Stomach (tissue), 8 donors: ENCODE measurements at regions not wholly inside any gene's neighbourhood (a gene's known extent, or its start where the extent isn't known, plus 50 kb on each side); places are given as distances from the start of the nearest gene placed in this dataset.
A peak's percentile ranks its signal among the peaks of the same experiment; 100 is the strongest.

Experiments used
- DNase-seq, 2 donors: peaks; one replicate each; pipeline versions ENCODE4 v3.0.0 to v3.0.0-alpha.2; 2013 to 2019
- H3K27ac ChIP-seq, 5 donors: fragments of 200-600 bp in 4 of 5; sonication (generic) in 4 of 5; one replicate each; pipeline ENCODE4 v1.5.1; 2013 to 2019; ENCODE audit warnings: mild to moderate bottlenecking in 1 of 5, moderate library complexity in 1 of 5
- H3K27me3 ChIP-seq, 3 donors: fragments of 200-600 bp; sonication (generic); one replicate each; pipeline ENCODE4 v1.5.1; 2017 to 2019; ENCODE audit warnings: mixed run types in 1 of 3
- H3K36me3 ChIP-seq, 4 donors: fragments of 200-600 bp; sonication (generic); 1 replicate in 3 of 4; 2 replicates in 1 of 4; pipeline ENCODE4 v1.5.1; 2016 to 2019
- H3K4me1 ChIP-seq, 4 donors: fragments of 200-600 bp; sonication (generic); one replicate each; pipeline ENCODE4 v1.5.1; 2016 to 2019
- H3K4me3 ChIP-seq, 4 donors: fragments of 200-600 bp; sonication (generic) in 3 of 4; one replicate each; pipeline ENCODE4 v1.5.1; 2016 to 2019; ENCODE audit warnings: mild to moderate bottlenecking in 1 of 4
- H3K9me3 ChIP-seq, 4 donors: fragments of 200-600 bp; sonication (generic); one replicate each; pipeline ENCODE4 v1.5.1; 2016 to 2019
- CTCF ChIP-seq, 7 experiments: fragments of 450-650 bp in 4 of 7; fragments of 200-600 bp in 3 of 7; sonication (generic) in 3 of 7; IDR thresholded peaks; one replicate each; pipeline ENCODE4 v1.5.1; 2016 to 2019; ENCODE audit warnings: antibody characterized with exemption in 7 of 7, control low read depth in 2 of 7, mild to moderate bottlenecking in 1 of 7
- EP300 ChIP-seq: sonication (generic); formaldehyde crosslinking; IDR thresholded peaks from one replicate; pipeline ENCODE4 v1.6.1; 2017; ENCODE audit warnings: antibody characterized with exemption
- POLR2A ChIP-seq, 4 donors: fragments of 450-650 bp; IDR thresholded peaks; one replicate each; pipeline ENCODE4 v1.6.1; 2016; ENCODE audit warnings: antibody characterized with exemption in 4 of 4, control low read depth in 2 of 4, mild to moderate bottlenecking in 1 of 4, moderate library complexity in 1 of 4
- POLR2AphosphoS5 ChIP-seq, 3 donors: sonication (generic); formaldehyde crosslinking; IDR thresholded peaks; one replicate each; pipeline ENCODE4 v1.6.1; 2016; ENCODE audit warnings: antibody characterized with exemption in 3 of 3
- WGBS, 5 donors: extraction: QIAGEN DNeasy Blood & Tissue Kit in 3 of 5; methylation state at CpG; one replicate each; pipeline versions ENCODE4 v1.1.5 to v1.1.7; 2013 to 2018; 5-methylcytosine and 5-hydroxymethylcytosine counted together
- intact Hi-C: fragments of 100-400 bp; cut with DNase I; formaldehyde crosslinking; loops from one replicate; pipeline ENCODE4 v1.15.1; 2023; ENCODE audit warnings: low total_unique reads
- donor health status: healthy with polysubstance abuse.
- donor health status: Bipolar disorder and iron deficiency.
- donor health status: healthy.

DNA sequence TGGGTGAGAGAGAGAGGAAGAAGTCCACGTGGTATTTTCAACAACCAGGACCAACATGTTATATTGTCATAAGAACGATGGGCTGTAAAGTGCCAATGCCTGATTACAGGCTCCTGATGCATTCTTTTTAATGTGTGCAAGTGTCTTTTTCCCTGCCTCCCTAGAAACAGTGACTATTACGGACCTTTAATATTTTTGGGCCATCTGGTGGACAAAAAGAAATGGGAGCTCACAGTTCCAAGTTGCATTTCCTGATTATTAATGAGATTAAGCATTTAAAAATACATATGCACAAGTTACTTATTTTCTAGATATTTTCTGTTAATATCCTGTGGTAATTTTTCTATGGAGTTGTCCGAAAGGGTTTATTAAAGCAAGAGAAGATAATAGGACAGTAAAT is 530.2 kb downstream of the NR2F2 start:
- Histone ChIP-seq H3K36me3 (no peaks in the 10 kb centered on the region), H3K9me3 (no peaks in the 10 kb centered on the region), H3K27ac (no peak overlapping the region), H3K4me1 (peaks cover 0 to 5% (median 0%) of the 10 kb centered on the region in 4 donors), H3K27me3 (no peaks in the 10 kb centered on the region), H3K4me3 (no peak overlapping the region)
- WGBS, 5 donors, result 44 to 54% (median 47%) methylated on average over 4 of the region's 4 CpGs
- TF ChIP-seq CTCF (IDR thresholded peaks at IDR 0.05) (no peak), POLR2AphosphoS5 (IDR thresholded peaks at IDR 0.05) (no peak), EP300 (no peak), POLR2A (IDR thresholded peaks at IDR 0.05) (no peak)
- DNase-seq, result peak in 1 of 2 donors; percentile 20
- intact Hi-C loops, result no loop called here

- WGBS, 5 donors, result 60 to 85% (median 82%) methylated on average over 7 to 8 of the region's 8 CpGs
- DNase-seq, result no peak
- intact Hi-C loops, result no loop called here
- TF ChIP-seq POLR2AphosphoS5 (IDR thresholded peaks at IDR 0.05), result no peak
- TF ChIP-seq CTCF (IDR thresholded peaks at IDR 0.05), result no peak
- TF ChIP-seq POLR2A (IDR thresholded peaks at IDR 0.05), result no peak
- no peak for TF ChIP-seq EP300
- Histone ChIP-seq H3K4me3 (no peak overlapping the region), H3K36me3 (no peaks in the 10 kb centered on the region), H3K9me3 (peaks cover 0 to 15% (median 6%) of the 10 kb centered on the region in 4 donors), H3K27ac (no peak overlapping the region), H3K4me1 (no peaks in the 10 kb centered on the region), H3K27me3 (no peaks in the 10 kb centered on the region)
These were observed 537.5 kb downstream of the NR2F2 start for GRCh38 chr15:96867992-96868391.

- WGBS, 5 donors, result 93 to 100% (median 98%) methylated on average over 1 of the region's 1 CpG
- no peak overlapping the region for H3K27ac ChIP-seq
- TF ChIP-seq POLR2AphosphoS5 (IDR thresholded peaks at IDR 0.05) (no peak), POLR2A (IDR thresholded peaks at IDR 0.05) (no peak), CTCF (IDR thresholded peaks at IDR 0.05) (no peak), EP300 (no peak)
- no peak overlapping the region for H3K4me3 ChIP-seq
- peaks cover 0 to 15% (median 6%) of the 10 kb centered on the region in 4 donors for H3K9me3 ChIP-seq
- intact Hi-C loops, result no loop called here
- no peaks in the 10 kb centered on the region for H3K27me3 ChIP-seq
- H3K4me1 ChIP-seq, result no peaks in the 10 kb centered on the region
- no peaks in the 10 kb centered on the region for H3K36me3 ChIP-seq
- DNase-seq, result no peak
These were observed 538.6 kb downstream of the NR2F2 start for GRCh38 chr15:96869122-96869521.

GRCh38 chr15:96869790-96870189 is 539.3 kb downstream of the NR2F2 start:
- intact Hi-C loops, result no loop called here
- Histone ChIP-seq H3K9me3 (peaks cover 0 to 15% (median 6%) of the 10 kb centered on the region in 4 donors), H3K4me1 (no peaks in the 10 kb centered on the region)

More at GRCh38 chr15:96869790-96870189, 539.3 kb downstream of the NR2F2 start:
- WGBS, 5 donors, result 50 to 65% (median 56%) methylated on average over 1 of the region's 1 CpG
- Histone ChIP-seq H3K4me3 (no peak overlapping the region), H3K27me3 (no peaks in the 10 kb centered on the region), H3K27ac (no peak overlapping the region), H3K36me3 (no peaks in the 10 kb centered on the region)
- no peak for DNase-seq
- TF ChIP-seq POLR2A (IDR thresholded peaks at IDR 0.05) (no peak), EP300 (no peak), CTCF (IDR thresholded peaks at IDR 0.05) (no peak), POLR2AphosphoS5 (IDR thresholded peaks at IDR 0.05) (no peak)
